Left lung (tissue), 4 donors: ENCODE measurements at regions not wholly inside any gene's neighbourhood (a gene's known extent, or its start where the extent isn't known, plus 50 kb on each side); places are given as distances from the start of the nearest gene placed in this dataset.

ENCODE experiments used
- ATAC-seq: fragments of 200-7000 bp; cut with Tn5 transposase; one replicate; pipeline ENCODE4 v1.9.1; 2020; ENCODE audit warnings: moderate library complexity
- DNase-seq, 4 donors: peaks; one replicate each; pipeline ENCODE4 v3.0.0-alpha.2; 2013 to 2020
- H3K27ac ChIP-seq, 2 donors: fragments of 200-600 bp; sonication (generic) in 1 of 2; one replicate each; pipeline versions ENCODE4 v1.5.0 to v1.8.0; 2020 to 2021
- H3K27me3 ChIP-seq, 2 donors: fragments of 200-600 bp; sonication (generic) in 1 of 2; one replicate each; pipeline versions ENCODE4 v1.5.0 to v1.8.0; 2020 to 2021
- H3K36me3 ChIP-seq, 2 donors: fragments of 200-600 bp; sonication (generic) in 1 of 2; one replicate each; pipeline versions ENCODE4 v1.5.0 to v1.8.0; 2020 to 2021
- H3K4me1 ChIP-seq, 2 donors: fragments of 200-600 bp; one replicate each; pipeline ENCODE4 v1.8.0; 2021
- H3K4me3 ChIP-seq, 2 donors: fragments of 200-600 bp; sonication (generic) in 1 of 2; one replicate each; pipeline versions ENCODE4 v1.5.0 to v1.8.0; 2020 to 2021; ENCODE audit warnings: mild to moderate bottlenecking in 1 of 2
- H3K9me3 ChIP-seq, 2 donors: fragments of 200-600 bp; sonication (generic) in 1 of 2; one replicate each; pipeline versions ENCODE4 v1.5.0 to v1.8.0; 2020 to 2021
- CTCF ChIP-seq, 2 donors: fragments of 200-600 bp; sonication (generic) in 1 of 2; IDR thresholded peaks; one replicate each; pipeline versions ENCODE4 v1.5.0 to v1.8.0; 2021; ENCODE audit warnings: antibody characterized with exemption in 2 of 2
- intact Hi-C, 2 donors: fragments of 100-400 bp; cut with DNase I; formaldehyde crosslinking; loops; one replicate each; pipeline versions ENCODE4 v1.11.2 to v1.14.2; 2022
- donor health status: DM: no; HTN: yes; CAD: no.
- donor health status: DM: no; HTN: no; CAD: no.

- Histone ChIP-seq H3K36me3 (no peaks in the 10 kb centered on the region), H3K4me3 (no peak overlapping the region), H3K4me1 (no peaks in the 10 kb centered on the region), H3K27me3 (no peaks in the 10 kb centered on the region), H3K9me3 (no peaks in the 10 kb centered on the region), H3K27ac (no peak overlapping the region)
- intact Hi-C loops, result no loop called here
- DNase-seq, result no peak
- TF ChIP-seq CTCF (IDR thresholded peaks at IDR 0.05), result no peak
- ATAC-seq, result no peak
Observed at GRCh38 chr20:57878786-57879424, 169.1 kb upstream of the PMEPA1 start.

DNA sequence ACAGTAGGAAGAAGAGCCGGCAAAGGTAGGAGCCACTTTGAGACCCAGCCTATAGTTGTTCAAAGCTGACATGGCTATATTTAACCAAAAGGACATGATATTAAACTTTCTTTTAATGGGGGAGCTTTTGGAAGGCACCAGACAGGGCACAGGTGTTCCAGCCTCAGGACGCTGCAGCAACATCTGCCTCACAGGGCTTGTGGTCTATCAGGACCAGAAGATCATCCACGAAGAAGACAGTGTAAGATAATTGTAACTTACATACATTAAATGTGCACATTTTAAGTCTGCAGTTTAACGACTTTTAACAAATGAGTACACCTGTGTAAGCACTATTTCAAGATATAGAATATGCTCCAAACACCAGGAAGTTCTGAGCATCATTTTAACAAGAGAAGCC lies 168.2 kb upstream of the PMEPA1 start:
- intact Hi-C loops, result no loop called here

GRCh38 chr20:57877131-57877824 lies 167.5 kb upstream of the PMEPA1 start:
- ATAC-seq (no peak), DNase-seq (no peak)
- Histone ChIP-seq H3K4me1 (no peaks in the 10 kb centered on the region), H3K36me3 (no peaks in the 10 kb centered on the region), H3K27me3 (no peaks in the 10 kb centered on the region), H3K9me3 (no peaks in the 10 kb centered on the region), H3K27ac (no peak overlapping the region), H3K4me3 (no peak overlapping the region)
- intact Hi-C loops, result no loop called here
- TF ChIP-seq CTCF (IDR thresholded peaks at IDR 0.05), result no peak

More for the DNA sequence above, 168.2 kb upstream of the PMEPA1 start:
- Histone ChIP-seq H3K4me1 (no peaks in the 10 kb centered on the region), H3K4me3 (no peak overlapping the region), H3K9me3 (no peaks in the 10 kb centered on the region), H3K27me3 (no peaks in the 10 kb centered on the region), H3K27ac (no peak overlapping the region), H3K36me3 (no peaks in the 10 kb centered on the region)
- no peak for TF ChIP-seq CTCF (IDR thresholded peaks at IDR 0.05)
- ATAC-seq (no peak), DNase-seq (no peak)

GRCh38 chr20:57876163-57876562 lies 166.3 kb upstream of the PMEPA1 start:
- intact Hi-C loops, result no loop called here
- Histone ChIP-seq H3K27me3 (no peaks in the 10 kb centered on the region), H3K4me1 (no peaks in the 10 kb centered on the region), H3K27ac (no peak overlapping the region), H3K4me3 (no peak overlapping the region), H3K9me3 (no peaks in the 10 kb centered on the region), H3K36me3 (no peaks in the 10 kb centered on the region)
- ATAC-seq (no peak), DNase-seq (no peak)
- no peak for TF ChIP-seq CTCF (IDR thresholded peaks at IDR 0.05)

- no peak overlapping the region for H3K27ac ChIP-seq
- H3K27me3 ChIP-seq, result peaks cover 0 to 8% of the 10 kb centered on the region in 2 donors
- ATAC-seq (no peak), DNase-seq (no peak)
- H3K36me3 ChIP-seq, result no peaks in the 10 kb centered on the region
- no peak for TF ChIP-seq CTCF (IDR thresholded peaks at IDR 0.05)
- H3K9me3 ChIP-seq, result no peaks in the 10 kb centered on the region
- H3K4me3 ChIP-seq, result no peak overlapping the region
- no peaks in the 10 kb centered on the region for H3K4me1 ChIP-seq
- intact Hi-C loops, result no loop called here
Observed at GRCh38 chr20:57874141-57874540, 164.3 kb upstream of the PMEPA1 start.
